Gastroesophageal sphincter (tissue), 4 donors: ENCODE measurements at regions not wholly inside any gene's neighbourhood (a gene's known extent, or its start where the extent isn't known, plus 50 kb on each side); places are given as distances from the start of the nearest gene placed in this dataset.

Experiments
- ATAC-seq: fragments of 150-250 bp; one replicate; pipeline ENCODE4 v1.9.1; 2016; ENCODE audit warnings: mild to moderate bottlenecking, moderate library complexity
- H3K27ac ChIP-seq, 4 donors: fragments of 200-600 bp; sonication (generic) in 3 of 4; 1 replicate in 3 of 4; 2 replicates in 1 of 4; pipeline ENCODE4 v1.5.1; 2016 to 2019
- H3K27me3 ChIP-seq: fragments of 200-600 bp; sonication (generic); one replicate; pipeline ENCODE4 v1.5.1; 2019
- H3K36me3 ChIP-seq, 2 donors: fragments of 200-600 bp; sonication (generic); one replicate each; pipeline ENCODE4 v1.5.1; 2019; ENCODE audit warnings: control low read depth in 1 of 2
- H3K4me1 ChIP-seq, 3 donors: fragments of 200-600 bp; sonication (generic); 1 replicate in 2 of 3; 2 replicates in 1 of 3; pipeline ENCODE4 v1.5.1; 2016 to 2019; ENCODE audit warnings: control low read depth in 2 of 3
- H3K4me3 ChIP-seq, 2 donors: fragments of 200-600 bp; sonication (generic); one replicate each; pipeline ENCODE4 v1.5.1; 2019; ENCODE audit warnings: mild to moderate bottlenecking in 1 of 2, moderate library complexity in 1 of 2
- H3K9me3 ChIP-seq, 3 donors: fragments of 200-600 bp; sonication (generic); one replicate each; pipeline ENCODE4 v1.5.1; 2017 to 2019; ENCODE audit warnings: control low read depth in 2 of 3
- EP300 ChIP-seq: sonication (generic); formaldehyde crosslinking; IDR thresholded peaks from one replicate; pipeline ENCODE4 v1.6.1; 2017; ENCODE audit warnings: antibody characterized with exemption, mild to moderate bottlenecking
- POLR2A ChIP-seq, 2 donors: fragments of 450-650 bp; IDR thresholded peaks; one replicate each; pipeline ENCODE4 v1.6.1; 2017; ENCODE audit warnings: antibody characterized with exemption in 2 of 2, mild to moderate bottlenecking in 2 of 2, moderate library complexity in 1 of 2
- POLR2AphosphoS5 ChIP-seq: sonication (generic); formaldehyde crosslinking; IDR thresholded peaks from one replicate; pipeline ENCODE4 v1.6.1; 2017; ENCODE audit warnings: antibody characterized with exemption
- WGBS, 2 donors: methylation state at CpG; one replicate each; pipeline ENCODE4 v1.1.5; 2018; ENCODE audit warnings: low coverage in 1 of 2; 5-methylcytosine and 5-hydroxymethylcytosine counted together
- TF ChIP-seq, protein P1 (sequence below), 4 experiments: fragments of 200-600 bp in 2 of 4; fragments of 450-650 bp in 2 of 4; sonication (generic) in 1 of 4; IDR thresholded peaks; one replicate each; pipeline ENCODE4 v1.5.1; 2017 to 2019; ENCODE audit warnings: antibody characterized with exemption in 4 of 4, mild to moderate bottlenecking in 2 of 4, moderate library complexity in 2 of 4

DNA sequence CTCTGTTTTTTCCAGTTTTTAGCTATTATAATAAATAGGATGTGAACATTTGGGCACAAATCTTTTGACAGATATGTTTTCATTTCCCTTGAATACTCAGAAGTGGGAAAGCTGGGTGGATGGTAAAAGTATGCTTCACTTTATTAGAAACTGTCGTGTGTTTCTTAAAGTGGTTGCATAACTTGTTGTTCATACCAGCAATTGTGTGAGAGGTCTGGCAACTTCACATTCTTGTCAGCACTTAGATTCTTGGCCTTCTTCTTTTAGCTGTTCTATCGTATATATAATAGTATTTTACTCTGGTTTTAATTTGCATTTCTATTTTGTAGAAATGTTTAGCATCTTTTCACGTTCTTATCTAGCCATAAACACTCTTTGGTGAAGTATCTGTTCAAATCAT, 894.4 kb downstream of the KCNMA1 start:
- no peaks in the 10 kb centered on the region for H3K9me3 ChIP-seq
- H3K27me3 ChIP-seq = no peaks in the 10 kb centered on the region
- ATAC-seq = no peak
- TF ChIP-seq EP300 = no peak
- TF ChIP-seq POLR2AphosphoS5 = no peak
- TF ChIP-seq, protein P1, sequence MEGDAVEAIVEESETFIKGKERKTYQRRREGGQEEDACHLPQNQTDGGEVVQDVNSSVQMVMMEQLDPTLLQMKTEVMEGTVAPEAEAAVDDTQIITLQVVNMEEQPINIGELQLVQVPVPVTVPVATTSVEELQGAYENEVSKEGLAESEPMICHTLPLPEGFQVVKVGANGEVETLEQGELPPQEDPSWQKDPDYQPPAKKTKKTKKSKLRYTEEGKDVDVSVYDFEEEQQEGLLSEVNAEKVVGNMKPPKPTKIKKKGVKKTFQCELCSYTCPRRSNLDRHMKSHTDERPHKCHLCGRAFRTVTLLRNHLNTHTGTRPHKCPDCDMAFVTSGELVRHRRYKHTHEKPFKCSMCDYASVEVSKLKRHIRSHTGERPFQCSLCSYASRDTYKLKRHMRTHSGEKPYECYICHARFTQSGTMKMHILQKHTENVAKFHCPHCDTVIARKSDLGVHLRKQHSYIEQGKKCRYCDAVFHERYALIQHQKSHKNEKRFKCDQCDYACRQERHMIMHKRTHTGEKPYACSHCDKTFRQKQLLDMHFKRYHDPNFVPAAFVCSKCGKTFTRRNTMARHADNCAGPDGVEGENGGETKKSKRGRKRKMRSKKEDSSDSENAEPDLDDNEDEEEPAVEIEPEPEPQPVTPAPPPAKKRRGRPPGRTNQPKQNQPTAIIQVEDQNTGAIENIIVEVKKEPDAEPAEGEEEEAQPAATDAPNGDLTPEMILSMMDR (IDR thresholded peaks at IDR 0.05) = no peak
- no peak for TF ChIP-seq POLR2A (IDR thresholded peaks at IDR 0.05)
- H3K27ac ChIP-seq = no peak overlapping the region
- H3K4me1 ChIP-seq = peaks cover 0 to 7% (median 0%) of the 10 kb centered on the region in 3 donors
- no peak overlapping the region for H3K4me3 ChIP-seq
- WGBS, 2 donors = 60 to 67% methylated on average over 3 of the region's 3 CpGs
- H3K36me3 ChIP-seq = no peaks in the 10 kb centered on the region

DNA sequence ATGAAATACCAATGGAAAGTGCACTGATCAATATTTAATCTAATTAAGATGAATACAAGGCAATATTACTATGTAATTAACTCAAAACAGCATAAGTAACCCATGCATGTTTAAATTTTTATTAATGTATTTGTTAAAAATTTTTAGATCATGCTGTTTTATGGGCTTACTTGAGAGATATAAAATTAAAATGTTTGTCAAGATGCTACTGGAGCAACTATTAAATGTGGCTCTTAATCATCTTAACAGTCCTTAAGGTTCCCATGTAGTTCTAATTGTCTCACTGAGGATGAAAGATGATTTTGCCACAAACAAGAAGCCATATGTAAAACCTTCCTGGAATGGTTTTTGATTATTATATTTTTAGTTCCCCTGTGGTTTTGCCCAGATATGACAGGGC, 897.1 kb downstream of the KCNMA1 start:
- H3K9me3 ChIP-seq = no peaks in the 10 kb centered on the region
- ATAC-seq = no peak
- H3K4me1 ChIP-seq = peaks cover 0 to 7% (median 0%) of the 10 kb centered on the region in 3 donors
- H3K36me3 ChIP-seq = no peaks in the 10 kb centered on the region
- no peaks in the 10 kb centered on the region for H3K27me3 ChIP-seq
- no peak overlapping the region for H3K4me3 ChIP-seq
- no peak overlapping the region for H3K27ac ChIP-seq
- TF ChIP-seq, protein P1 (IDR thresholded peaks at IDR 0.05) = no peak
- TF ChIP-seq EP300 = no peak
- TF ChIP-seq POLR2A (IDR thresholded peaks at IDR 0.05) = no peak
- TF ChIP-seq POLR2AphosphoS5 = no peak

DNA sequence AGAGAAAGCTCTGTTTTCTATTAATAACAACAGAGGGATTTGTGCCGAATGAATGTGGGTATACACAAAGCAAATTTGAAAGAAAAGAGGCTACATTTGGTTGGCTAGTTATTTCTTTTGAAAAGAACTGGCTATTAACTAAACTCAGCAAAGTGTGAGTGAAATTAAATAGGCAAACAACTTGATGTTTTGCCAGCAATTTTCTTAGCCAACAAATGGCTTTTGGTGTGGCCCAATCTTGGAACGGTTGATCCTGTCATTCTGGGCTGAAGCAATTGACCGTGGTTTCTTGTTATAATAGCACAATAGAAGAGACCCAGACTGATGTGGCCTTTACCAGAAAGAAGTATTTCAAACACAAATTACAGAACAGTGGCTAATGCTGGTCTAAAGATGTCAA, 898.6 kb downstream of the KCNMA1 start:
- H3K36me3 ChIP-seq = no peaks in the 10 kb centered on the region
- WGBS, 2 donors = 65 to 68% methylated on average over 3 of the region's 3 CpGs
- H3K9me3 ChIP-seq = no peaks in the 10 kb centered on the region
- TF ChIP-seq POLR2AphosphoS5 = no peak
- TF ChIP-seq, protein P1 (IDR thresholded peaks at IDR 0.05) = no peak
- TF ChIP-seq EP300 = no peak
- no peak for TF ChIP-seq POLR2A (IDR thresholded peaks at IDR 0.05)
- no peaks in the 10 kb centered on the region for H3K27me3 ChIP-seq
- H3K4me1 ChIP-seq = peaks cover 0 to 7% (median 0%) of the 10 kb centered on the region in 3 donors
- H3K27ac ChIP-seq = no peak overlapping the region
- H3K4me3 ChIP-seq = no peak overlapping the region
- ATAC-seq = no peak

DNA sequence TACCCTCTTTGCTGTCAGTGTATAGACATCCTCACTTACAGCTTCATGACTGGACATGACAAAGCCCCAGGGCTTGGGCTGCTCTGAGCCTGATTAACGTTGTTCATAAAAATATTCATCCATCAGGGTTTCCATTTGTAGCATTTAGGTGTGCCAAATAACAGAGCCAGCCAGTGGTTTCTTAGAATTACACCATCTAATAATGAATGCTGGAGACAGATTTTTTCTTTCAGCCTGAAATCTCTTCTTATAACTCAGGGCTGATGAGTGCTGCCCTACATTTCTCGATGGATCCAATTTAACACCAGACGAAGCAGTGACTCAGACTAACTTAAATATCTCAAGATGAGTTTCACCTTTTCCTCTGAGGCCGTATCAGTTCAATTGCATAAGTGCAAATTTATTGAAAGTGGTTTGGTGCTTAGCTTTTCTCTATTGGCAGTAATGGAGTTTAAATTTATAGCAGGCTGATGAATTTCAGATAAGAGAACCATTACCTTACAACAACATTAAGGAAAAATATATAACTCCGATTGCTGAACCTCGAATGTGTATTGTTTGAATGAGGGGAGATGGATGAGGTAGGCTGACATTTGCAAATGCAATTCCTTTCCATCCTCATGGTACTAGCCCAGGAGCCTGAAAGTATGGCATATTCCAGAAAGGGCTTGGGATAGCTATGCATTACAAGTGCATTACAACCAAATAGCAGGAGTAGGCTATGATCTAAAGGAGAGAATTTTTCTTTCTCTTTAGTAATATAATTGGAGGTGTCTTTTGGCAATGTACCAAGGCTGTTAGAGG, 900.6 kb downstream of the KCNMA1 start:
- ATAC-seq = no peak
- H3K4me3 ChIP-seq = no peak overlapping the region
- no peaks in the 10 kb centered on the region for H3K36me3 ChIP-seq
- H3K4me1 ChIP-seq = peaks cover 0 to 7% (median 0%) of the 10 kb centered on the region in 3 donors
- H3K9me3 ChIP-seq = no peaks in the 10 kb centered on the region
- no peaks in the 10 kb centered on the region for H3K27me3 ChIP-seq
- 44 to 47% methylated on average over 5 to 6 of the region's 6 CpGs for WGBS, 2 donors
- no peak for TF ChIP-seq POLR2A (IDR thresholded peaks at IDR 0.05)
- TF ChIP-seq, protein P1 (IDR thresholded peaks at IDR 0.05) = no peak
- no peak for TF ChIP-seq POLR2AphosphoS5
- TF ChIP-seq EP300 = no peak
- no peak overlapping the region for H3K27ac ChIP-seq

DNA sequence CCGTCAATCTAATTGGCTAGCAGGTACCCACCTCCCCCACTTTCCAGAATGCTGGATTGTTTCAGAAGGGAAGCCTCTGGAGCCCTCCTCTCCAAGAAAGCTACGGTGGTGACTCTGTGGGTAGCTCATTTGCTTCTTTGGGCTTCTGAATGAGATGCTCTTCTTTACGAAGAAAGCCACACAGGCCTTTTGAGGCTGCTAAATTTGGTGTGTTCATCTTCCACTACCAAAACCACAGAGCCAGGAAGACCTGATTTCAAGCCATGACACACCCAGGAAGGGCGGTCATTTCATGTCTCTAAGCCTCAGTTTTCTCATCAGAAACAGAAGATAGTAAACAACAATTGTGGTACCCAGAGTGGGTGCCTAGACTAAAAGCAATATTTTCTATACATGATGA, 901.2 kb downstream of the KCNMA1 start:
- Histone ChIP-seq H3K27ac (no peak overlapping the region), H3K27me3 (no peaks in the 10 kb centered on the region), H3K9me3 (peaks cover 0 to under 1% (median 0%) of the 10 kb centered on the region in 3 donors), H3K36me3 (no peaks in the 10 kb centered on the region), H3K4me3 (no peak overlapping the region), H3K4me1 (peaks cover 0 to 7% (median 0%) of the 10 kb centered on the region in 3 donors)
- no peak for ATAC-seq
- 85 to 90% methylated on average over 2 of the region's 4 CpGs for WGBS, 2 donors
- TF ChIP-seq POLR2A (IDR thresholded peaks at IDR 0.05) (no peak), EP300 (no peak), POLR2AphosphoS5 (no peak)
- TF ChIP-seq, protein P1 (IDR thresholded peaks at IDR 0.05) = no peak
